Left lung (tissue), 4 donors: ENCODE measurements at regions not wholly inside any gene's neighbourhood (a gene's known extent, or its start where the extent isn't known, plus 50 kb on each side); places are given as distances from the start of the nearest gene placed in this dataset.

ENCODE experiments used
- ATAC-seq: fragments of 200-7000 bp; cut with Tn5 transposase; one replicate; pipeline ENCODE4 v1.9.1; 2020; ENCODE audit warnings: moderate library complexity
- DNase-seq, 4 donors: peaks; one replicate each; pipeline ENCODE4 v3.0.0-alpha.2; 2013 to 2020
- H3K27ac ChIP-seq, 2 donors: fragments of 200-600 bp; sonication (generic) in 1 of 2; one replicate each; pipeline versions ENCODE4 v1.5.0 to v1.8.0; 2020 to 2021
- H3K27me3 ChIP-seq, 2 donors: fragments of 200-600 bp; sonication (generic) in 1 of 2; one replicate each; pipeline versions ENCODE4 v1.5.0 to v1.8.0; 2020 to 2021
- H3K36me3 ChIP-seq, 2 donors: fragments of 200-600 bp; sonication (generic) in 1 of 2; one replicate each; pipeline versions ENCODE4 v1.5.0 to v1.8.0; 2020 to 2021
- H3K4me1 ChIP-seq, 2 donors: fragments of 200-600 bp; one replicate each; pipeline ENCODE4 v1.8.0; 2021
- H3K4me3 ChIP-seq, 2 donors: fragments of 200-600 bp; sonication (generic) in 1 of 2; one replicate each; pipeline versions ENCODE4 v1.5.0 to v1.8.0; 2020 to 2021; ENCODE audit warnings: mild to moderate bottlenecking in 1 of 2
- H3K9me3 ChIP-seq, 2 donors: fragments of 200-600 bp; sonication (generic) in 1 of 2; one replicate each; pipeline versions ENCODE4 v1.5.0 to v1.8.0; 2020 to 2021
- intact Hi-C, 2 donors: fragments of 100-400 bp; cut with DNase I; formaldehyde crosslinking; loops; one replicate each; pipeline versions ENCODE4 v1.11.2 to v1.14.2; 2022
- TF ChIP-seq, protein P1 (sequence below), 2 donors: fragments of 200-600 bp; sonication (generic) in 1 of 2; IDR thresholded peaks; one replicate each; pipeline versions ENCODE4 v1.5.0 to v1.8.0; 2021; ENCODE audit warnings: antibody characterized with exemption in 2 of 2
- donor health status: DM: no; HTN: yes; CAD: no.
- donor health status: DM: no; HTN: no; CAD: no.

DNA sequence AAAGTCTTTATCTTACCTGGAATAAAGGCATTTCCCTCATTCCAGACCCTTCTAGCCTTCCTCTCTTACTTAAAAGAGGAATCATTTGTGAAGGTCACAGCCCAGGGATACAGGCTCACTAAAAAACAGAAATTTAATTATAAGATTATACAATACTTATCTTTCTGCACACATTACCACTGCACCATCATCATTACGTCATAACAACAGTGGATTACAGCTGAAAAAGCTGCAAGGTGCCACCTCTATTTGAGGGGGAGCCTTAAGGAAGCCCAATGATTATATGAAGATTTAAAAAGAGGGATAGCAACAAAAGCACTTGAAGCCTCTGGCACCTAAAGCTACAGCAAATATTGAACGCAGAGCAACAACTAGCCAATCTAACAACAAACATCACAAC is 452.9 kb upstream of the EYS start:
- H3K4me3 ChIP-seq: no peak overlapping the region
- TF ChIP-seq, protein P1, sequence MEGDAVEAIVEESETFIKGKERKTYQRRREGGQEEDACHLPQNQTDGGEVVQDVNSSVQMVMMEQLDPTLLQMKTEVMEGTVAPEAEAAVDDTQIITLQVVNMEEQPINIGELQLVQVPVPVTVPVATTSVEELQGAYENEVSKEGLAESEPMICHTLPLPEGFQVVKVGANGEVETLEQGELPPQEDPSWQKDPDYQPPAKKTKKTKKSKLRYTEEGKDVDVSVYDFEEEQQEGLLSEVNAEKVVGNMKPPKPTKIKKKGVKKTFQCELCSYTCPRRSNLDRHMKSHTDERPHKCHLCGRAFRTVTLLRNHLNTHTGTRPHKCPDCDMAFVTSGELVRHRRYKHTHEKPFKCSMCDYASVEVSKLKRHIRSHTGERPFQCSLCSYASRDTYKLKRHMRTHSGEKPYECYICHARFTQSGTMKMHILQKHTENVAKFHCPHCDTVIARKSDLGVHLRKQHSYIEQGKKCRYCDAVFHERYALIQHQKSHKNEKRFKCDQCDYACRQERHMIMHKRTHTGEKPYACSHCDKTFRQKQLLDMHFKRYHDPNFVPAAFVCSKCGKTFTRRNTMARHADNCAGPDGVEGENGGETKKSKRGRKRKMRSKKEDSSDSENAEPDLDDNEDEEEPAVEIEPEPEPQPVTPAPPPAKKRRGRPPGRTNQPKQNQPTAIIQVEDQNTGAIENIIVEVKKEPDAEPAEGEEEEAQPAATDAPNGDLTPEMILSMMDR (IDR thresholded peaks at IDR 0.05): no peak
- H3K27me3 ChIP-seq: no peaks in the 10 kb centered on the region
- H3K27ac ChIP-seq: no peak overlapping the region
- no peak for ATAC-seq
- H3K36me3 ChIP-seq: no peaks in the 10 kb centered on the region
- H3K9me3 ChIP-seq: peaks cover 0 to 50% of the 10 kb centered on the region in 2 donors
- no peaks in the 10 kb centered on the region for H3K4me1 ChIP-seq
- DNase-seq: no peak
- intact Hi-C loops: no loop called here

DNA sequence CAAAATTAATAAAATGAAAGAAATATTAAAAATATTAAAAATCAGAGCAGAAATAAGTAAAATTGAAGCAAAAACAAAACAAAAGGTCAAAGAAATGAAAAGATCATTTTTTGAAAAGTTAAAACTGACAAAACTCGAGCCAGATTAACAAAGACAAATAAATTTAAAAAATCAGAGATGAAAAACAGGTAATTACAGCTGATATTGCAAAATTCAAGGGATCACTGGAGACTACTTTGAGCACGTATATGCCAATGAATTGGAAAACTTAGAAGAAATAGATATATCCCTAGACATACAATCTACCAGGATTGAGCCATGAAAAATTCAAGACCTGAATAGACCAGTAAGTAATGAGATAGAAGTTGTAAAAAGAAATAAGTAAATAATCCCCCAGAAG is 446.2 kb upstream of the EYS start:
- TF ChIP-seq, protein P1 (IDR thresholded peaks at IDR 0.05): no peak
- Histone ChIP-seq H3K27me3 (no peaks in the 10 kb centered on the region), H3K27ac (no peak overlapping the region), H3K4me1 (no peaks in the 10 kb centered on the region), H3K4me3 (no peak overlapping the region), H3K36me3 (no peaks in the 10 kb centered on the region), H3K9me3 (no peaks in the 10 kb centered on the region)
- ATAC-seq (no peak), DNase-seq (no peak)
- intact Hi-C loops: no loop called here

DNA sequence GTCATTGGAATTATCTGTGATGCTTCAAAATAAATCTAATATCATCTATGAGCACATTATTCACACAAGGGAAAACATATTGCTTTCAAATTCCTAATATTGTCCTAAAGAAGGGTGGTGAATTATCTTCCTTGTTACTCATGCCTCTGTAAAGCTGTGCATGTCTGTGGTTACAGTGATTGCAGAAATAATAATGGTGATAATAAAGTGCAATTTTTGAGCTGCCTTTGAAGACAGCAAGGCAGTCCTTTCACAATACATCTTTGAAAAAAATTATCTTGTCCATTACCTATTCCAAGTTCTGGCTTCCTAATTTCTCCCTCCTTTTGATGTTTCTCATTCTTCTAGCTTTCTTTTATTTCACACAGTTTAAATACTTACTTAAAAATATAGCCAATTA is 442.1 kb upstream of the EYS start:
- DNase-seq: no peak
- H3K27me3 ChIP-seq: no peaks in the 10 kb centered on the region
- H3K4me1 ChIP-seq: no peaks in the 10 kb centered on the region
- H3K9me3 ChIP-seq: peaks cover 0 to 8% of the 10 kb centered on the region in 2 donors
- intact Hi-C loops: no loop called here
- ATAC-seq: no peak
- TF ChIP-seq, protein P1 (IDR thresholded peaks at IDR 0.05): no peak
- no peak overlapping the region for H3K27ac ChIP-seq
- H3K4me3 ChIP-seq: no peak overlapping the region
- H3K36me3 ChIP-seq: no peaks in the 10 kb centered on the region

GRCh38 chr6:66145867-66146266 is 438.8 kb upstream of the EYS start:
- H3K27ac ChIP-seq: no peak overlapping the region
- no peak overlapping the region for H3K4me3 ChIP-seq
- H3K4me1 ChIP-seq: no peaks in the 10 kb centered on the region
- TF ChIP-seq, protein P1 (IDR thresholded peaks at IDR 0.05): no peak
- H3K36me3 ChIP-seq: no peaks in the 10 kb centered on the region
- H3K27me3 ChIP-seq: no peaks in the 10 kb centered on the region
- ATAC-seq (no peak), DNase-seq (peak in 1 of 4 donors; percentile 53)
- intact Hi-C loops: no loop called here
- peaks cover 0 to 8% of the 10 kb centered on the region in 2 donors for H3K9me3 ChIP-seq

DNA sequence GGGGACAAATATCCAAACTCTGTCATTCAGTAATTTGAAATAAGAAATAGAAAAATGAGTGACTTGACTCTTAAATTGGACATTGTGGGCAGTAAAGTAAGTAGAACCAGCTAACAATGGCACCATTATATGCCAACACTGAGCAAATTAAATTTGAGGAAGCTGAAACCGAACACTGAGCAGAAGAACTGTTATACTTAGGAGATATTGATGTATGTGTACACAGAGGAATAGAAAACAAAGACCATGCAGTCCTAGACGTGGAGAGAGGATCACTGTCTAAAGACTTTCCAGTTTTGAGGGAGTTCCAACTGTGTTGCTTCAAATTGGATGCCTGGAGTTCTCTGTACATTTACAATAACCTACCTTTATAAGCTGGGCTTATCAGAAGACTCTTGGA is 427.0 kb upstream of the EYS start:
- H3K9me3 ChIP-seq: peaks cover 0 to 24% of the 10 kb centered on the region in 2 donors
- DNase-seq: no peak
- H3K27ac ChIP-seq: no peak overlapping the region
- no peaks in the 10 kb centered on the region for H3K4me1 ChIP-seq
- intact Hi-C loops: no loop called here
- H3K36me3 ChIP-seq: no peaks in the 10 kb centered on the region
- H3K4me3 ChIP-seq: no peak overlapping the region
- TF ChIP-seq, protein P1 (IDR thresholded peaks at IDR 0.05): no peak
- H3K27me3 ChIP-seq: no peaks in the 10 kb centered on the region
- no peak for ATAC-seq
